Breast epithelium (tissue), 4 donors: ENCODE measurements at regions not wholly inside any gene's neighbourhood (a gene's known extent, or its start where the extent isn't known, plus 50 kb on each side); places are given as distances from the start of the nearest gene placed in this dataset.

Experiments used
- DNase-seq, 2 donors: peaks; one replicate each; pipeline ENCODE4 v3.0.0-alpha.2; 2019; ENCODE audit warnings: low spot score in 2 of 2
- H3K27ac ChIP-seq, 2 donors: fragments of 200-600 bp; sonication (generic) in 1 of 2; one replicate each; pipeline ENCODE4 v1.5.1; 2016 to 2019; ENCODE audit warnings: mild to moderate bottlenecking in 1 of 2
- H3K27me3 ChIP-seq, 2 donors: fragments of 200-600 bp; sonication (generic) in 1 of 2; one replicate each; pipeline versions ENCODE4 v1.5.1 to v1.6.0; 2017 to 2019; ENCODE audit warnings: control low read depth in 1 of 2, mild to moderate bottlenecking in 1 of 2
- H3K36me3 ChIP-seq: fragments of 200-600 bp; one replicate; pipeline ENCODE4 v1.5.1; 2019
- H3K4me1 ChIP-seq, 2 donors: fragments of 200-600 bp; sonication (generic); one replicate each; pipeline ENCODE4 v1.5.1; 2016 to 2019; ENCODE audit warnings: control low read depth in 1 of 2
- H3K4me3 ChIP-seq, 3 donors: fragments of 200-600 bp; sonication (generic); 1 replicate in 2 of 3; 2 replicates in 1 of 3; pipeline ENCODE4 v1.5.1; 2016 to 2019; ENCODE audit warnings: mild to moderate bottlenecking in 3 of 3, moderate library complexity in 2 of 3
- H3K9me3 ChIP-seq, 2 donors: fragments of 200-600 bp; sonication (generic) in 1 of 2; one replicate each; pipeline ENCODE4 v1.5.1; 2016 to 2019; ENCODE audit warnings: control low read depth in 1 of 2
- CTCF ChIP-seq, 3 donors: fragments of 450-650 bp; IDR thresholded peaks; one replicate each; pipeline ENCODE4 v1.5.1; 2016 to 2017; ENCODE audit warnings: antibody characterized with exemption in 3 of 3, mild to moderate bottlenecking in 3 of 3, moderate library complexity in 3 of 3
- POLR2A ChIP-seq: fragments of 450-650 bp; IDR thresholded peaks from one replicate; pipeline ENCODE4 v1.6.1; 2016; ENCODE audit warnings: antibody characterized with exemption, mild to moderate bottlenecking, moderate library complexity
- POLR2AphosphoS5 ChIP-seq, 3 donors: sonication (generic); formaldehyde crosslinking; IDR thresholded peaks; one replicate each; pipeline ENCODE4 v1.6.1; 2017; ENCODE audit warnings: antibody characterized with exemption in 3 of 3
- intact Hi-C: fragments of 100-400 bp; cut with DNase I; formaldehyde crosslinking; loops from one replicate; pipeline ENCODE4 v1.15.1; 2023; ENCODE audit warnings: low total_unique reads

- no peak for DNase-seq
Measured at GRCh38 chr1:101506541-101507164, 269.8 kb downstream of the S1PR1 start.

GRCh38 chr1:101507547-101507971 is 270.7 kb downstream of the S1PR1 start:
- no peak overlapping the region for H3K4me3 ChIP-seq
- DNase-seq: no peak
- H3K27me3 ChIP-seq: no peaks in the 10 kb centered on the region
- TF ChIP-seq POLR2AphosphoS5 (IDR thresholded peaks at IDR 0.05) (no peak), POLR2A (no peak), CTCF (IDR thresholded peaks at IDR 0.05) (no peak)
- H3K4me1 ChIP-seq: no peaks in the 10 kb centered on the region
- intact Hi-C loops: no loop called here
- H3K27ac ChIP-seq: no peak overlapping the region
- no peaks in the 10 kb centered on the region for H3K36me3 ChIP-seq
- no peaks in the 10 kb centered on the region for H3K9me3 ChIP-seq

More at GRCh38 chr1:101506541-101507164, 269.8 kb downstream of the S1PR1 start:
- no peaks in the 10 kb centered on the region for H3K36me3 ChIP-seq
- H3K4me3 ChIP-seq: no peak overlapping the region
- no peaks in the 10 kb centered on the region for H3K9me3 ChIP-seq
- H3K27me3 ChIP-seq: no peaks in the 10 kb centered on the region
- TF ChIP-seq POLR2AphosphoS5 (IDR thresholded peaks at IDR 0.05) (no peak), POLR2A (no peak), CTCF (IDR thresholded peaks at IDR 0.05) (peak in 1 of 3 donors; percentile 35)
- intact Hi-C loops: no loop called here
- no peaks in the 10 kb centered on the region for H3K4me1 ChIP-seq
- no peak overlapping the region for H3K27ac ChIP-seq

DNA sequence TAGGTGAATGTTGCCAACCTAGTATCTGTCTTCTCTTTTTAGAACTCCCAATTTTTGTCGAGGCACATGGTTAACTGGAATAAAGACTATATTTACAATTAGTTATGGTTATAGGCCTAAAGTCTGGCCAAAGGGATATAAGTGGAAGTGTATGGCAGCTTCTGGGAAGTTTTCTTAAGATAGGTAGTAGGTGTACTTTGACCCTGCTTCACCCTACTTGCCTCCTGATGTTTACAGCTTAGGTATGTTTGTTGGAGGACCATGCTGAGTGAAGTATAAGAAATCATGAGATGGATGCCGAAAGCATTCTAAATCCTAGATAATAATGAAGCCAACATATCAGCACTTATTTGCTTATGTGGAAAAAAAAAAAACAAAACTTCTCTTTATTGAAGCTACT is 272.1 kb downstream of the S1PR1 start:
- Histone ChIP-seq H3K9me3 (no peaks in the 10 kb centered on the region), H3K4me3 (no peak overlapping the region), H3K4me1 (no peaks in the 10 kb centered on the region), H3K36me3 (no peaks in the 10 kb centered on the region), H3K27ac (no peak overlapping the region), H3K27me3 (no peaks in the 10 kb centered on the region)
- intact Hi-C loops: no loop called here
- TF ChIP-seq CTCF (IDR thresholded peaks at IDR 0.05) (no peak), POLR2AphosphoS5 (IDR thresholded peaks at IDR 0.05) (no peak), POLR2A (no peak)
- DNase-seq: no peak

DNA sequence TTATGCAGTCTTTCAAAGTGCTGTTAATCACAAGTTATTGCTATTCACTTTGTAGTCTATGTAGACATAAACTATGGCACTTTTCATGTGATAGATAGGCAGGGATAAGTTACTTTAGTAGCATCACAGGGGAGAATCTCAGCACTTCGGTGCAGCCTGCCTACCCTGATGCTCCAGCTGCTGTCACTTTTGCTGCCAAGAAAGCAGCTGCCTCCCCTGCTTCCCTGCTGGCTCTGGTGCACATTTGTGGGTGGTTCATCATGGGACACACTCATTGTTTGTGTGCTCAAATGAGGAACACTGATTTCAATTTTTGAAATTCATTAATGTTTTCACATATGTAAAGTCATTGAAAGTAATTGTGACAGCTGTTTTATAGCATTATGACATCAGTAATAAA is 272.6 kb downstream of the S1PR1 start:
- H3K4me1 ChIP-seq: no peaks in the 10 kb centered on the region
- DNase-seq: no peak
- H3K4me3 ChIP-seq: no peak overlapping the region
- TF ChIP-seq POLR2A (no peak), CTCF (IDR thresholded peaks at IDR 0.05) (no peak), POLR2AphosphoS5 (IDR thresholded peaks at IDR 0.05) (no peak)
- no peak overlapping the region for H3K27ac ChIP-seq
- H3K9me3 ChIP-seq: no peaks in the 10 kb centered on the region
- intact Hi-C loops: no loop called here
- no peaks in the 10 kb centered on the region for H3K27me3 ChIP-seq
- H3K36me3 ChIP-seq: no peaks in the 10 kb centered on the region

DNA sequence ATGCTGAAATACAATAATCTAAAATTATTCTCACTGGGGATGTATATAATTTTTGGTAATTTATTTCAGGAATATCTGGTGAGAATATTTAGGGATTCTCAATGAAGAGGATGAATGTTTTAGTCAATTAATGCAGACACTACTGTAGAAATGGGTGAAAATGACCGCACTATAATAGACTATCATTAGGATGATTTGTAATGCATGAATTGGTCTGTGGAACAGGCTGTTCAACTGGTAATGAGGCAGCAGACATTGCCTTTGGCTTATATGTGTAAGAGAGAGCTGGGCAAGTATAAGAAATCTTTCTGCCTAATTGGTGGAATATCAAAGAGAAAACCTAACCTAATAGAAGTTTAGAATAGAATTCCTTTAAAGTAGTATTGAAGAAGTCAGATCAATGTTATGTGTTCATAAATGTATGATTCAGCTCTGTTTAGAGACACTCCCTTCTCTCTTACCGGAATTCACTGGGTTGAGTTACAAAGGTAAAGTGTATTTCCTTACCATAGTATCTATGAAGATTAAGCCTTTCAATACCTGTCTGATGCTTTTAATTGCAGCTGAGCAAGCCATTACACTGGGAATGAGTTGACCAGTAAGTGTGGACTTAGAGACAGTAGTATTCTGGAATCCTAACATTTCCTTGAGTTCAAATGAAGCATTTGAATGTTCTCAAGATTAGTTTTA is 274.5 kb downstream of the S1PR1 start:
- no peak for DNase-seq
- Histone ChIP-seq H3K27ac (no peak overlapping the region), H3K4me3 (no peak overlapping the region), H3K4me1 (no peaks in the 10 kb centered on the region), H3K9me3 (peaks cover 0 to 5% of the 10 kb centered on the region in 2 donors), H3K27me3 (no peaks in the 10 kb centered on the region), H3K36me3 (no peaks in the 10 kb centered on the region)
- intact Hi-C loops: loop anchor here (5.0 kb wide), 1 partner anchor 101 kb away; no protein-coding TSS in a partner anchor
- TF ChIP-seq CTCF (IDR thresholded peaks at IDR 0.05): no peak
